Liver (tissue), 8 donors: ENCODE measurements at regions not wholly inside any gene's neighbourhood (a gene's known extent, or its start where the extent isn't known, plus 50 kb on each side); places are given as distances from the start of the nearest gene placed in this dataset.

ENCODE experiments used
- DNase-seq: peaks from one replicate; pipeline ENCODE4 v3.0.0-alpha.2; 2017; ENCODE audit warnings: low spot score
- H3K27ac ChIP-seq, 2 donors: one replicate each; pipeline ENCODE4 v1.7.0; 2013; ENCODE audit warnings: inconsistent platforms in 2 of 2, low read length in 2 of 2, control low read depth in 1 of 2, low read depth in 1 of 2, mild to moderate bottlenecking in 1 of 2
- H3K27me3 ChIP-seq, 4 donors: one replicate each; pipeline versions ENCODE4 v1.6.1 to v1.7.0; 2013; ENCODE audit warnings: low read length in 3 of 4, inconsistent platforms in 1 of 4, mild to moderate bottlenecking in 1 of 4, moderate library complexity in 1 of 4; ENCODE audit not compliant: control insufficient read depth in 4 of 4, insufficient read depth in 4 of 4
- H3K36me3 ChIP-seq, 4 donors: one replicate each; pipeline versions ENCODE4 v1.6.1 to v1.7.0; 2013; ENCODE audit warnings: low read length in 3 of 4, mild to moderate bottlenecking in 3 of 4, low read depth in 1 of 4, moderate library complexity in 1 of 4; ENCODE audit not compliant: control insufficient read depth in 4 of 4, insufficient read depth in 3 of 4
- H3K4me1 ChIP-seq, 4 donors: one replicate each; pipeline versions ENCODE4 v1.6.1 to v1.7.0; 2013; ENCODE audit warnings: low read length in 3 of 4, mild to moderate bottlenecking in 3 of 4, moderate library complexity in 1 of 4; ENCODE audit not compliant: control insufficient read depth in 4 of 4, insufficient read depth in 4 of 4
- H3K4me3 ChIP-seq, 3 donors: one replicate each; pipeline versions ENCODE4 v1.6.1 to v1.7.0; 2013; ENCODE audit warnings: low read length in 3 of 3, control low read depth in 1 of 3, low read depth in 1 of 3, mild to moderate bottlenecking in 1 of 3
- H3K9ac ChIP-seq, 2 donors: one replicate each; pipeline ENCODE4 v1.7.0; 2013; ENCODE audit warnings: low read length in 2 of 2, mild to moderate bottlenecking in 2 of 2, moderate library complexity in 2 of 2, control low read depth in 1 of 2, low read depth in 1 of 2
- H3K9me3 ChIP-seq, 4 donors: one replicate each; pipeline versions ENCODE4 v1.6.1 to v1.7.0; 2013; ENCODE audit warnings: low read length in 3 of 4; ENCODE audit not compliant: control insufficient read depth in 4 of 4
- EGR1 ChIP-seq, 2 donors: IDR thresholded peaks; 2 replicates each; pipeline ENCODE4 v1.6.1; 2016 to 2018; ENCODE audit warnings: antibody characterized with exemption in 2 of 2, low read depth in 2 of 2
- FOXA1 ChIP-seq: IDR thresholded peaks from 2 replicates; pipeline ENCODE4 v1.6.1; 2016; ENCODE audit warnings: antibody characterized with exemption
- FOXA2 ChIP-seq: IDR thresholded peaks from 2 replicates; pipeline ENCODE4 v1.6.1; 2016; ENCODE audit warnings: antibody characterized with exemption
- GABPA ChIP-seq, 2 donors: IDR thresholded peaks in 1 of 2; conservative IDR thresholded peaks in 1 of 2; 2 replicates each; pipeline ENCODE4 v1.6.1; 2016; ENCODE audit warnings: antibody characterized with exemption in 2 of 2, mild to moderate bottlenecking in 1 of 2, moderate library complexity in 1 of 2
- HNF4A ChIP-seq, 2 donors: conservative IDR thresholded peaks; 2 replicates each; pipeline ENCODE4 v1.6.1; 2016; ENCODE audit warnings: antibody characterized with exemption in 2 of 2, mild to moderate bottlenecking in 2 of 2
- HNF4G ChIP-seq: IDR thresholded peaks from 2 replicates; pipeline ENCODE4 v1.6.1; 2016; ENCODE audit warnings: antibody characterized with exemption
- JUND ChIP-seq, 2 donors: IDR thresholded peaks; 2 replicates each; pipeline ENCODE4 v1.6.1; 2016; ENCODE audit warnings: antibody characterized with exemption in 2 of 2
- NR2F2 ChIP-seq: IDR thresholded peaks from 2 replicates; pipeline ENCODE4 v1.6.1; 2016; ENCODE audit warnings: antibody characterized with exemption
- RAD21 ChIP-seq, 2 donors: IDR thresholded peaks; 2 replicates each; pipeline ENCODE4 v1.6.1; 2016; ENCODE audit warnings: antibody characterized with exemption in 2 of 2, mild to moderate bottlenecking in 2 of 2
- RXRA ChIP-seq, 2 donors: IDR thresholded peaks; 2 replicates each; pipeline ENCODE4 v1.6.1; 2017 to 2018; ENCODE audit warnings: antibody characterized with exemption in 2 of 2, mild to moderate bottlenecking in 1 of 2
- SP1 ChIP-seq: IDR thresholded peaks from 2 replicates; pipeline ENCODE4 v1.6.1; 2018; ENCODE audit warnings: antibody characterized with exemption, mild to moderate bottlenecking
- TAF1 ChIP-seq: conservative IDR thresholded peaks from 2 replicates; pipeline ENCODE4 v1.6.1; 2016; ENCODE audit warnings: antibody characterized with exemption, mild to moderate bottlenecking
- YY1 ChIP-seq: IDR thresholded peaks from 2 replicates; pipeline ENCODE4 v1.6.1; 2016; ENCODE audit warnings: antibody characterized with exemption, mild to moderate bottlenecking
- WGBS: extraction: QIAGEN DNeasy Blood & Tissue Kit; methylation state at CpG from one replicate; pipeline ENCODE4 v1.1.7; 2013; 5-methylcytosine and 5-hydroxymethylcytosine counted together
- TF ChIP-seq, protein P1 (sequence below): IDR thresholded peaks from 2 replicates; pipeline ENCODE4 v1.6.1; 2016; ENCODE audit warnings: antibody characterized with exemption, mild to moderate bottlenecking
- TF ChIP-seq, protein P2 (sequence below): IDR thresholded peaks from 2 replicates; pipeline ENCODE4 v1.6.1; 2016; ENCODE audit warnings: antibody characterized with exemption
- TF ChIP-seq, protein P3 (sequence below): fragments of 150-350 bp; IDR thresholded peaks from 2 replicates; pipeline ENCODE4 v1.5.1; 2017; ENCODE audit warnings: improper control_type of control experiment, low read depth, low read length; ENCODE audit not compliant: missing input control
- TF ChIP-seq, protein P4 (sequence below): IDR thresholded peaks from 2 replicates; pipeline ENCODE4 v1.6.1; 2016; ENCODE audit warnings: antibody characterized with exemption
- TF ChIP-seq, protein P5 (sequence below): IDR thresholded peaks from 2 replicates; pipeline ENCODE4 v1.6.1; 2016; ENCODE audit warnings: antibody characterized with exemption
- donor health status: healthy.
- donor health status: healthy.
- donor health status: healthy.
- donor health status: healthy.
- donor health status: healthy.

DNA sequence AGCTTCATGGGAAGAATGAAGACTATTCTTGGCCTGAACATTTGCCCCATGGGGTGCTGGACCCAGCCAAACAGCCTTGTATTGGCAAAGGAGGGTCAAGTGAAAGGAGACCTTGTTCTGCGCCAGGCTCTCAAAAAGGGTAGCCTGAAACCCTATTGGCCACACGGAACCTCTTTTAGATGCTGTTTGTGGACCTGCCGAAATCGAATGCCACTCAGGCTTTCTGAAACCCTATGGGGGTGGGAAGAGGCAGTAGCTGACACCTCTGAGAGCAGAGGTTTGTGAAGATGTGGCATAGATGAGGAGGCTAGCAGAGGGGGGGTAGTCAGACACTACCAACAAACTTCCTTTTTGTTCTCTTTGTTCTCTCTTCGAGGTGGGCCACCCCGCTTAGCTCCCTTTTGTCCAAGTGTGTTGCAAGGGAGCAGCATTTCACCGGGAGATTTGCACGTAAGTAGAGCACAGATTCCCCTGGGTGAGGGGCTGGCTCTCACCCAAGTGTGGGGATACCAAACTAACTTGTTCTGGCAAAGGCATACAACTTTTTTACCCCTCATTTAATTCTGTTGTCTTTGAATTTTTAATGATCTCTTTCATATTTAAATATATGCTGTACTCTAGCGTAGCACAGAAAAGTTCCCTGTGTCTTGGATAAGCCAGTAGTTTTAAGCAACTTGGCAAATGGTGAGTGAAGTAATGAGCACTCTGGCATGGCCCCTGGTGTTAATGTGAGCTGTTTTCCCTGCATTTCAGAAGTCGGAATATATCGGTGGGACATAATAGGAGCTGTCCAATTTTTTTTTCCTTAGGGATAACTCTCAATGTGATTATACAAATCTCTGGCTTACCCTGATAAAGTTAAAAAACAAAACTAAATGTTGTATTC, 107.7 kb downstream of the SEPTIN7 start:
- 67% methylated on average over 11 of the region's 11 CpGs for WGBS
- no peak overlapping the region for H3K9ac ChIP-seq
- TF ChIP-seq, protein P1, sequence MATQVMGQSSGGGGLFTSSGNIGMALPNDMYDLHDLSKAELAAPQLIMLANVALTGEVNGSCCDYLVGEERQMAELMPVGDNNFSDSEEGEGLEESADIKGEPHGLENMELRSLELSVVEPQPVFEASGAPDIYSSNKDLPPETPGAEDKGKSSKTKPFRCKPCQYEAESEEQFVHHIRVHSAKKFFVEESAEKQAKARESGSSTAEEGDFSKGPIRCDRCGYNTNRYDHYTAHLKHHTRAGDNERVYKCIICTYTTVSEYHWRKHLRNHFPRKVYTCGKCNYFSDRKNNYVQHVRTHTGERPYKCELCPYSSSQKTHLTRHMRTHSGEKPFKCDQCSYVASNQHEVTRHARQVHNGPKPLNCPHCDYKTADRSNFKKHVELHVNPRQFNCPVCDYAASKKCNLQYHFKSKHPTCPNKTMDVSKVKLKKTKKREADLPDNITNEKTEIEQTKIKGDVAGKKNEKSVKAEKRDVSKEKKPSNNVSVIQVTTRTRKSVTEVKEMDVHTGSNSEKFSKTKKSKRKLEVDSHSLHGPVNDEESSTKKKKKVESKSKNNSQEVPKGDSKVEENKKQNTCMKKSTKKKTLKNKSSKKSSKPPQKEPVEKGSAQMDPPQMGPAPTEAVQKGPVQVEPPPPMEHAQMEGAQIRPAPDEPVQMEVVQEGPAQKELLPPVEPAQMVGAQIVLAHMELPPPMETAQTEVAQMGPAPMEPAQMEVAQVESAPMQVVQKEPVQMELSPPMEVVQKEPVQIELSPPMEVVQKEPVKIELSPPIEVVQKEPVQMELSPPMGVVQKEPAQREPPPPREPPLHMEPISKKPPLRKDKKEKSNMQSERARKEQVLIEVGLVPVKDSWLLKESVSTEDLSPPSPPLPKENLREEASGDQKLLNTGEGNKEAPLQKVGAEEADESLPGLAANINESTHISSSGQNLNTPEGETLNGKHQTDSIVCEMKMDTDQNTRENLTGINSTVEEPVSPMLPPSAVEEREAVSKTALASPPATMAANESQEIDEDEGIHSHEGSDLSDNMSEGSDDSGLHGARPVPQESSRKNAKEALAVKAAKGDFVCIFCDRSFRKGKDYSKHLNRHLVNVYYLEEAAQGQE, result no peak
- TF ChIP-seq GABPA (IDR thresholded peaks at IDR 0.05 in 1 of 2, conservative IDR thresholded peaks at IDR 0.05 in 1 of 2) (no peak), FOXA2 (no peak), FOXA1 (no peak), TAF1 (no peak), HNF4G (no peak), YY1 (no peak), NR2F2 (no peak), HNF4A (conservative IDR thresholded peaks at IDR 0.05) (no peak), RAD21 (IDR thresholded peaks at IDR 0.05) (no peak), SP1 (no peak), RXRA (IDR thresholded peaks at IDR 0.05) (no peak), EGR1 (IDR thresholded peaks at IDR 0.05; ENCODE audit: low read depth in 2 of 2) (no peak), JUND (IDR thresholded peaks at IDR 0.05) (no peak)
- TF ChIP-seq, protein P2, sequence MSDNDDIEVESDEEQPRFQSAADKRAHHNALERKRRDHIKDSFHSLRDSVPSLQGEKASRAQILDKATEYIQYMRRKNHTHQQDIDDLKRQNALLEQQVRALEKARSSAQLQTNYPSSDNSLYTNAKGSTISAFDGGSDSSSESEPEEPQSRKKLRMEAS, result no peak
- TF ChIP-seq, protein P3, sequence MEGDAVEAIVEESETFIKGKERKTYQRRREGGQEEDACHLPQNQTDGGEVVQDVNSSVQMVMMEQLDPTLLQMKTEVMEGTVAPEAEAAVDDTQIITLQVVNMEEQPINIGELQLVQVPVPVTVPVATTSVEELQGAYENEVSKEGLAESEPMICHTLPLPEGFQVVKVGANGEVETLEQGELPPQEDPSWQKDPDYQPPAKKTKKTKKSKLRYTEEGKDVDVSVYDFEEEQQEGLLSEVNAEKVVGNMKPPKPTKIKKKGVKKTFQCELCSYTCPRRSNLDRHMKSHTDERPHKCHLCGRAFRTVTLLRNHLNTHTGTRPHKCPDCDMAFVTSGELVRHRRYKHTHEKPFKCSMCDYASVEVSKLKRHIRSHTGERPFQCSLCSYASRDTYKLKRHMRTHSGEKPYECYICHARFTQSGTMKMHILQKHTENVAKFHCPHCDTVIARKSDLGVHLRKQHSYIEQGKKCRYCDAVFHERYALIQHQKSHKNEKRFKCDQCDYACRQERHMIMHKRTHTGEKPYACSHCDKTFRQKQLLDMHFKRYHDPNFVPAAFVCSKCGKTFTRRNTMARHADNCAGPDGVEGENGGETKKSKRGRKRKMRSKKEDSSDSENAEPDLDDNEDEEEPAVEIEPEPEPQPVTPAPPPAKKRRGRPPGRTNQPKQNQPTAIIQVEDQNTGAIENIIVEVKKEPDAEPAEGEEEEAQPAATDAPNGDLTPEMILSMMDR, result no peak
- TF ChIP-seq, protein P4, sequence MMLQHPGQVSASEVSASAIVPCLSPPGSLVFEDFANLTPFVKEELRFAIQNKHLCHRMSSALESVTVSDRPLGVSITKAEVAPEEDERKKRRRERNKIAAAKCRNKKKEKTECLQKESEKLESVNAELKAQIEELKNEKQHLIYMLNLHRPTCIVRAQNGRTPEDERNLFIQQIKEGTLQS, result no peak
- TF ChIP-seq, protein P5, sequence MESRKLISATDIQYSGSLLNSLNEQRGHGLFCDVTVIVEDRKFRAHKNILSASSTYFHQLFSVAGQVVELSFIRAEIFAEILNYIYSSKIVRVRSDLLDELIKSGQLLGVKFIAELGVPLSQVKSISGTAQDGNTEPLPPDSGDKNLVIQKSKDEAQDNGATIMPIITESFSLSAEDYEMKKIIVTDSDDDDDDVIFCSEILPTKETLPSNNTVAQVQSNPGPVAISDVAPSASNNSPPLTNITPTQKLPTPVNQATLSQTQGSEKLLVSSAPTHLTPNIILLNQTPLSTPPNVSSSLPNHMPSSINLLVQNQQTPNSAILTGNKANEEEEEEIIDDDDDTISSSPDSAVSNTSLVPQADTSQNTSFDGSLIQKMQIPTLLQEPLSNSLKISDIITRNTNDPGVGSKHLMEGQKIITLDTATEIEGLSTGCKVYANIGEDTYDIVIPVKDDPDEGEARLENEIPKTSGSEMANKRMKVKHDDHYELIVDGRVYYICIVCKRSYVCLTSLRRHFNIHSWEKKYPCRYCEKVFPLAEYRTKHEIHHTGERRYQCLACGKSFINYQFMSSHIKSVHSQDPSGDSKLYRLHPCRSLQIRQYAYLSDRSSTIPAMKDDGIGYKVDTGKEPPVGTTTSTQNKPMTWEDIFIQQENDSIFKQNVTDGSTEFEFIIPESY, result no peak
- H3K4me1 ChIP-seq, result no peaks in the 10 kb centered on the region
- H3K27me3 ChIP-seq, result no peaks in the 10 kb centered on the region
- no peak overlapping the region for H3K27ac ChIP-seq
- H3K4me3 ChIP-seq, result no peak overlapping the region
- H3K9me3 ChIP-seq, result no peaks in the 10 kb centered on the region
- H3K36me3 ChIP-seq, result peaks cover under 1 to 8% (median 2%) of the 10 kb centered on the region in 4 donors
- no peak for DNase-seq
